Mucosa of rectum (tissue), 2 donors: ENCODE measurements at regions not wholly inside any gene's neighbourhood (a gene's known extent, or its start where the extent isn't known, plus 50 kb on each side); places are given as distances from the start of the nearest gene placed in this dataset.

ENCODE experiments used
- H3K27ac ChIP-seq, 2 donors: one replicate each; pipeline ENCODE4 v1.7.0; 2013; ENCODE audit warnings: inconsistent platforms in 2 of 2, low read depth in 2 of 2, low read length in 2 of 2
- H3K27me3 ChIP-seq, 2 donors: one replicate each; pipeline ENCODE4 v1.7.0; 2013; ENCODE audit warnings: low read length in 2 of 2; ENCODE audit not compliant: control insufficient read depth in 2 of 2, insufficient read depth in 2 of 2
- H3K36me3 ChIP-seq, 2 donors: one replicate each; pipeline ENCODE4 v1.7.0; 2013; ENCODE audit warnings: low read length in 2 of 2; ENCODE audit not compliant: control insufficient read depth in 2 of 2, insufficient read depth in 2 of 2
- H3K4me1 ChIP-seq, 2 donors: one replicate each; pipeline ENCODE4 v1.7.0; 2013; ENCODE audit warnings: low read length in 2 of 2, mild to moderate bottlenecking in 1 of 2; ENCODE audit not compliant: control insufficient read depth in 2 of 2, insufficient read depth in 2 of 2
- H3K4me3 ChIP-seq, 2 donors: one replicate each; pipeline ENCODE4 v1.7.0; 2013; ENCODE audit warnings: low read length in 2 of 2
- H3K9ac ChIP-seq, 2 donors: one replicate each; pipeline ENCODE4 v1.7.0; 2013; ENCODE audit warnings: low read length in 2 of 2, low read depth in 1 of 2, mild to moderate bottlenecking in 1 of 2
- H3K9me3 ChIP-seq, 2 donors: one replicate each; pipeline ENCODE4 v1.7.0; 2013; ENCODE audit warnings: low read length in 2 of 2; ENCODE audit not compliant: control insufficient read depth in 2 of 2
- donor health status: healthy.
- donor health status: Normal muscosa, but diverticular disease.

GRCh38 chr5:155780260-155780659, 546.7 kb upstream of the SGCD start:
- Histone ChIP-seq H3K4me3 (no peak overlapping the region), H3K36me3 (no peaks in the 10 kb centered on the region), H3K27me3 (no peaks in the 10 kb centered on the region), H3K9me3 (no peaks in the 10 kb centered on the region), H3K27ac (no peak overlapping the region), H3K4me1 (no peaks in the 10 kb centered on the region), H3K9ac (no peak overlapping the region)

GRCh38 chr5:155783246-155783645, 543.7 kb upstream of the SGCD start:
- H3K27ac ChIP-seq = no peak overlapping the region
- H3K4me1 ChIP-seq = no peaks in the 10 kb centered on the region
- no peaks in the 10 kb centered on the region for H3K36me3 ChIP-seq
- no peak overlapping the region for H3K4me3 ChIP-seq
- H3K9ac ChIP-seq = no peak overlapping the region
- no peaks in the 10 kb centered on the region for H3K9me3 ChIP-seq
- H3K27me3 ChIP-seq = no peaks in the 10 kb centered on the region

GRCh38 chr5:155783791-155784190, 543.2 kb upstream of the SGCD start:
- H3K27ac ChIP-seq = no peak overlapping the region
- H3K27me3 ChIP-seq = no peaks in the 10 kb centered on the region
- no peak overlapping the region for H3K4me3 ChIP-seq
- no peaks in the 10 kb centered on the region for H3K4me1 ChIP-seq
- no peak overlapping the region for H3K9ac ChIP-seq
- no peaks in the 10 kb centered on the region for H3K9me3 ChIP-seq
- H3K36me3 ChIP-seq = no peaks in the 10 kb centered on the region

GRCh38 chr5:155786108-155786507, 540.9 kb upstream of the SGCD start:
- Histone ChIP-seq H3K36me3 (no peaks in the 10 kb centered on the region), H3K9me3 (no peaks in the 10 kb centered on the region), H3K27me3 (no peaks in the 10 kb centered on the region), H3K27ac (no peak overlapping the region), H3K9ac (no peak overlapping the region), H3K4me1 (no peaks in the 10 kb centered on the region), H3K4me3 (no peak overlapping the region)

- Histone ChIP-seq H3K27ac (no peak overlapping the region), H3K36me3 (no peaks in the 10 kb centered on the region), H3K4me3 (no peak overlapping the region), H3K27me3 (no peaks in the 10 kb centered on the region), H3K4me1 (no peaks in the 10 kb centered on the region), H3K9ac (no peak overlapping the region), H3K9me3 (peaks cover 0 to 3% of the 10 kb centered on the region in 2 donors)
Observed at GRCh38 chr5:155792873-155793272, 534.1 kb upstream of the SGCD start.

GRCh38 chr5:155794795-155795194, 532.2 kb upstream of the SGCD start:
- Histone ChIP-seq H3K4me1 (no peaks in the 10 kb centered on the region), H3K27me3 (no peaks in the 10 kb centered on the region), H3K27ac (no peak overlapping the region), H3K36me3 (no peaks in the 10 kb centered on the region), H3K9me3 (peaks cover 0 to 3% of the 10 kb centered on the region in 2 donors), H3K9ac (no peak overlapping the region), H3K4me3 (no peak overlapping the region)

- Histone ChIP-seq H3K36me3 (no peaks in the 10 kb centered on the region), H3K9me3 (no peaks in the 10 kb centered on the region), H3K27ac (no peak overlapping the region)
Observed at GRCh38 chr5:155799308-155799707, 527.7 kb upstream of the SGCD start.

GRCh38 chr5:155807884-155808576, 518.9 kb upstream of the SGCD start:
- no peaks in the 10 kb centered on the region for H3K9me3 ChIP-seq
- no peaks in the 10 kb centered on the region for H3K36me3 ChIP-seq

More at GRCh38 chr5:155799308-155799707, 527.7 kb upstream of the SGCD start:
- H3K9ac ChIP-seq = no peak overlapping the region
- H3K4me1 ChIP-seq = no peaks in the 10 kb centered on the region
- no peak overlapping the region for H3K4me3 ChIP-seq
- H3K27me3 ChIP-seq = no peaks in the 10 kb centered on the region

GRCh38 chr5:155815248-155815647, 511.7 kb upstream of the SGCD start:
- no peaks in the 10 kb centered on the region for H3K4me1 ChIP-seq
- H3K27ac ChIP-seq = no peak overlapping the region
- H3K36me3 ChIP-seq = no peaks in the 10 kb centered on the region
- H3K9ac ChIP-seq = no peak overlapping the region
- no peaks in the 10 kb centered on the region for H3K9me3 ChIP-seq
- H3K27me3 ChIP-seq = no peaks in the 10 kb centered on the region
- no peak overlapping the region for H3K4me3 ChIP-seq

More at GRCh38 chr5:155807884-155808576, 518.9 kb upstream of the SGCD start:
- Histone ChIP-seq H3K9ac (no peak overlapping the region), H3K27me3 (no peaks in the 10 kb centered on the region), H3K4me3 (no peak overlapping the region), H3K27ac (no peak overlapping the region), H3K4me1 (no peaks in the 10 kb centered on the region)

- Histone ChIP-seq H3K9ac (no peak overlapping the region), H3K27me3 (no peaks in the 10 kb centered on the region), H3K4me3 (no peak overlapping the region), H3K4me1 (no peaks in the 10 kb centered on the region), H3K9me3 (no peaks in the 10 kb centered on the region), H3K36me3 (no peaks in the 10 kb centered on the region), H3K27ac (no peak overlapping the region)
Observed at GRCh38 chr5:155822177-155822576, 504.8 kb upstream of the SGCD start.
